ENCODE measurements at regions not wholly inside any gene's neighbourhood (a gene's known extent, or its start where the extent isn't known, plus 50 kb on each side); places are given as distances from the start of the nearest gene placed in this dataset.

DNA sequence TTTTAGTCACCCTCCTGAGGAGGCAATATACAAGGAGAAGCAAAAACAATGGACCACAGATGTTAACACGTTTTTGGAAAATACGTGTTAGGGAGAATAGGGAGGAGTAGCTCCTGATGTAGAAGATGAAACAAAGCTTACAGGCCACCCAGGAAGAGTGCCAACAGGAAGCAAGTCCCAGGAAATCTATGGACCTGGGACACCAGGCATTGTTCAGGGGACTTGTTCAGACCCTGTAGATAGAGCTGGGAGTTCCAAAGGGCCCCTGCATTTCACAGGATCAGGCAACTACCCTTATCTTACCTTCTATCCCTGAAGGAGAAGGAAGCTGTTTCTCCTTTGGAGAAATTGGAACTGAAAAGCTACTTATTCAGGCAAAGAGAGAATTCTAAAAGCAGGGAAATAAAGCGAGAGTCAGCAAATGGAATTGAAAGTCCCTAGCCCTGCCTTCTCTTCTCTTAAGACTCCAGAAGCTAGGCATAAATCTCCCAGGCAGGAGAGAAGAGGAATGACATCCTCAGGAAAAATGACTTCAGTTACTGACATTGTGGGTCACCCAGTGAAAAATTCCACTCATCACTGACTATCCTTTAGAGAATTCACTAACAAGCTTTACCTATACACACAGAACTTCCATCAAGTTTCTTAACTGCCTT, 77.7 kb upstream of the FAM3C start:
- DNase-seq (ENCODE audit: low read depth in 4 of 4, low spot score in 3 of 4), result no peak

DNA sequence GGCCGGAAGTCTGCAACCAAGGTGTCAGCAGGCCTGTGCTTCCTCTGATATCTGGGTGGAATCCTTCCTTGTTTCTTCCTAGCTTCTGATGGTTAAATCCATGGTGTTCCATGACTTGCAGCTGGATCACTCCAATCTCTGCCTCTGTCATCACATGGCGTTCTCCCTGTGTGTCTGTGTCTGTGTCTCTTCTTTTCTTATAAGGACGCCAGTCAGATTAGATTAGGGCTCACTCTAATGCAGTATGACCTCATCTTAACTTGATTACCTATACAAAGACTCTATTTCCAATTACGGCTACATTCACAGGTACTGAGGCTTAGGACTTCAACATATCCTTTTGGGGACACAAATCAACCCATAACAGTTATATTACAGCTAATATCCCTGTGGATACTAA, 70.3 kb upstream of the FAM3C start:
- DNase-seq (ENCODE audit: low read depth in 4 of 4, low spot score in 3 of 4), result no peak

DNA sequence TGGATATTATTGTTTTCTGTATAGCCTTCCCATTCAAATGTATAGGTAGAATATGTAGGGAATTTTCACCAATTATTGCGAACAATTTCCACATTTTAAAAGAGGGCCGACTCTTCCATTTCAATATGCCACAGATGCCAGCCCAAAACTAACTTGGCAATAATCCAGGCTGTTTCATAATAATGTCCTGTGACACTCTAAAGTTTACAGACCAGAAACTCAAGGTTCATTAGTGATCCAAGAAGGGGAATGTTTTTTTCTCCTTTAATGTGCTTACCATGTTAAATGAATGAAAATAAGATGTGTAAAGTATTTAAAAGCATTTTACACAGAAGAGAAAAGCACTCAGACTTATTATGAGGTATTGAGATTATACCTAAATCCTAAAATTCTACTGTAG, 63.0 kb upstream of the FAM3C start:
- no peak for DNase-seq (ENCODE audit: low read depth in 4 of 4, low spot score in 3 of 4)

DNA sequence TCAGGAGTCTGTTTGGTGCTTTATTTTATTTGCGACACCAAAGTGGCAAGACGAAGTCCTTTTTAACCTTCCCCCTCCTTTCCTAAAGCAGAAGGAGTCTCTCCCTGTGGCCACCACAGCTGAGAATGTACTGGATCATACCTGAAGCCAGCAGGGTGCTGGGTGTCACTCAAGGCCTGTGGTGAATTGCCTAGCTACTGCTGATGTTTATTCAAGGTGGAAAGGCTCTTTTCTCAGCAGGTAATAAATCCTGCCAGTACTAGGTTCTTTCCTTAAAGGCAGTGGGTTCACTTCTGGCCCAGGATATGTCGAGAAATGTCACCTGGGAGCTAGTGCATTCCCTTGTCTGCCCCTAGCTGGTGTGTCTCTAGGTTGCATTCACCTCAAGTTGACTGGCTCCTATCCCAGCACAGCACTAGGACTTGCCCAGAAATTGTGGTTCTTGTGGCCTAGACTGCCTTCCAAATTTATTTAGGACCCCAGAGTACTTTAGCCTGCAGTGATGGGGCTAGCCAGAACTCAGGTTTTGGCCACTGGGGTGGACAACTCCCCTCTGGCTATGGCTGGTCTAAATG, 60.8 kb upstream of the FAM3C start:
- DNase-seq (ENCODE audit: low read depth in 4 of 4, low spot score in 3 of 4), result no peak

DNA sequence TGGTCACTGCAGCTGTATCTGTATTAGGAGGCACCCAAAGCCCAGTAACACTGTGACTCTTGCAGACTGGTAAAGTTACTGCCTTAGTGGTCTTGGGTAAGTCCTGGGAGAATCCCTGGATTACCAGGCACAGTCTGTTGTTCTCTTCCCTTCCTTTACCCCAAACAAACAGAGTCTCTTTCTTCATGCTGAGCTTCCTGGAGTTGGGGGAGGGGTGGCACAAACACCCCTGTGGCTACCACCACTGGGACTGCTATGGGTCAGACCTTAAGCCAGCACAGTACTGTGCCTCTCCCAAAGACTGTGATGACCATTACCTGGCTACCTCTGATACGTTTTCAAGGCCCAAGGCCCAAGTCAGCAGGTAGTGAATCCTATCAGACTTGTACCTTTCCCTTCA, 59.9 kb upstream of the FAM3C start:
- DNase-seq (ENCODE audit: low read depth in 4 of 4, low spot score in 3 of 4), result no peak

DNA sequence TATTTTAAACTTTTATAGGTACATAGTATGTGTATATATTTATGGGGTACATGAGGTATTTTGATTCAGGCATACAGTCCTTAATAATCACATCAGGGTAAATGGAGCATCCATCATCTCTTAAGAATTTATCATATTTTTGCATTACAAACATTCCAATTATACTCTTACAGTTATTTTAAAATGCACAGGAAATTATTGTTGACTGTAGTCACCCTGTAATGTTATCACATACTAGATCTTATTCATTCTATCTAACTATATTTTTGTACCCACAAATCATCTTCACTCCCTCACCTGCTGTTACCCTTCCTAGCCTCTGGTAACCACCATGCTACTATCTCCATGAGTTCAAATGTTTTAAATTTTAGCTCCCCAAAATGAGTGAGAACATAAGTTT, 56.3 kb upstream of the FAM3C start:
- no peak for DNase-seq (ENCODE audit: low read depth in 4 of 4, low spot score in 3 of 4)

DNA sequence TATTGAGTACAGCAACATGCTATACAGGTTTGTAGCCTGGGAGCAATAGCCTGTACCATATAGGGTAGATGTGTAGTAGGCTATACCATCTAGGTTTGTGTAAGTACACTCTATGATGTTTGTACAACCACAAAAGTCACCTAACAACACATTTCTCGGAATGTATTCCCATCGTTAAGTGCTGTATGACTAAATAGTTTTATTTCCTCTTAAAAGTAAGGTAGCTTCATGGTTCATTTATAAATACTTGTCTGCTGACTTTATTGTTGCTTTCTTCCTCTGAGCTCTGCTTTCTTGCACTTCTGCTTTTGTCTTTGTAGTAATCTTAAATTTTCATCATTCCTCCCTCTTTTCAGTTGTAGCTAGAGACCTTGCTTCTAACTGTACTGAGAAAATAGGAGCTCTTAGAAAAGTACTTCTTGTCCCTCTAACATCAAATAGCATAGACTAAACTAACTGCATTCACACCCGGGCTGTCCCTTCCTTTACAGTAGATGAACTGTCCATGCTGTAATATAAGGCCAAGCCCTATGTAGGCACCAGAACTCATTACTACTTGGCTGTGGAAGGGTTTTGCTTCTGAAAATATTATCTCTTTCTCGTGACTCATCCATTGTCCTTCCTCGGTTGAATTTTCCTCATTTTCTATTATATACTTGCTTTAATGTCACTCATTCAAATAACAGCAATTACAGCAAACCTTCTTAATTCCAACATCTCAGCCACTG, 55.4 kb upstream of the FAM3C start:
- DNase-seq (ENCODE audit: low read depth in 4 of 4, low spot score in 3 of 4), result no peak

DNA sequence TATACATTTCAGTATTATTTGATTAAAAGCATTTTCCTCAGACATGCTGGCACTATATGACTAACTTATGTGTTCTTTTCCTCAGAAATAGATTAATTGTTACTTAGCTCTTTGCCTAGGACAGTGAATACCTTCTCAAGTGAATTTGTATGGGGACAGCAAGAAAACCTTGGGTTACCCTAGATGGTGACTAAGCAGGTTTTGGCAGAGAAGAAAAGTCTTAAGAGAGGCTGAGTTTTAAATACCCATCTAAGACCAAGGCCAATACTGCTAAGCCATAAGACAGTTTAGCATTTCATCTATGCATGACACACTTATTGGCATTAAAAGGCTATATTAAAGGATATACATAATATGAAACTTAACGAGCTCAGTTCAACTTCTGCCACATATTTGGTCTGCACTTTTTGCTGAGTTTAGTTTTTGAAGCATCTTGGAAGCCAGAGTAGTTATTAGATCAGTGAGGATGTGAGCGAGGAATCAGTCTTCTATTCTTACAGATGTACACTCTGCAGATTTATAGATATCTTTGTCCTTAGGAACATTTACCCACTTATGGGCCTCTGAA, 54.6 kb upstream of the FAM3C start:
- DNase-seq (ENCODE audit: low read depth in 4 of 4, low spot score in 3 of 4), result no peak

DNA sequence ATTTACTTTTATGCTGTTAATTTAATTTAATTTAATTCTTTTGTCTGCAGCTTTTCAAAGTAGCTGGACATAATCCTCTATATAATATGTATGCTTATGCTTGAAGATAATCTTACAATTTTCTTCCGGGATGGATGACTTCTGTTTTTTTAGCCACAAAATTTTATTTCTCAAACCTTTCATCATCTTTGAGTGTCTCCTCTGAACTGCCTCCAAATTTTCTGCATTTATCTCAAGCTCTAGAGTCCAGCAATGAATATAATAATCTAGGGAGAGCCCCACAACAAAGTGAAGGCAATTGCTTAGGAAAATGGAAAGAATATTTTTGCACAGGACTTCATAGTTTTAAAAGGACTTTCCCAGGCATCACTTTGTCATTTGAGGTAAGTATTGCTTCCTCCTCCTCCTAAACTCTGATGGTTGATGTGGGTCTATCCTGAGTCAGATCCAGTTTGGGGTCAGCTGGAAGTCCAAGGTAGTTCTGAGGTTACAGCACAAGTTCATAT, 53.7 kb upstream of the FAM3C start:
- DNase-seq (ENCODE audit: low read depth in 4 of 4, low spot score in 3 of 4), result no peak

DNA sequence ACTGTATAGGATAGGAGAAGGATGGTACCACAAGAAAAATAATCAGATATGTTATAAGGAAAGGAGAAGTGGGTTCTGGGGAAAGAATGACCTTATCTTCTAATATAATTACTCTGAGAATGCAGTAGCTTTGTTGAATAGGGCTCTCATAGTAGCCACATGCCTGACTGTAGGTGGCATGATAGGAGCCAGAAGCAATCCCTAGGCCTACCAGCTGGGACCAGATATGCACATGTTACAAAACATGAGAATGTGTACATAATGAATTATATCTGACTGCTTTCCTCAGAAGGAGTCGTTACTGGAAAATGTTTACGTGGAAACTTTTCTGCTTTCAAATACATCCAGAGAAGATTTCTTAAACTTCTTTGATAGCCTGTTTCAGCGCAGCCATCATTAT, 53.2 kb upstream of the FAM3C start:
- DNase-seq (ENCODE audit: low read depth in 4 of 4, low spot score in 3 of 4), result no peak

DNA sequence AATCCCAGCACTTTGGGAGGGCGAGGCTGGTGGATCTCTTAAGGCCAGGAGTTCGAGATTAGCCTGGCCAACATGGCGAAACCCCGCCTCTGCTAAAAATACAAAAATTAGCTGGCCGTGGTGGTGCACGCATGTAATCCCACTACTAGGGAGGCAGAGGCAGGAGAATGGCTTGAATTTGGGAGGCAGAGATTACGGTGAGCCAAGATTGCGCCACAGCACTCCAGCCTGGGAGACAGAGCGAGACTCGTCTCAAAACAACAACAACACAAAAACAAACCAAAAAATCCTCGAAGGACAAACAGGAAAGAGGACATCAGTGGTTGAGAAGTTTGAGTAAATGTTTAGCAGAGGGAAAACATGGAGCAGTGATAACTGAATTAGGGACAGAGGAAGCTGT, 52.3 kb upstream of the FAM3C start:
- DNase-seq (ENCODE audit: low read depth in 4 of 4, low spot score in 3 of 4), result no peak

DNA sequence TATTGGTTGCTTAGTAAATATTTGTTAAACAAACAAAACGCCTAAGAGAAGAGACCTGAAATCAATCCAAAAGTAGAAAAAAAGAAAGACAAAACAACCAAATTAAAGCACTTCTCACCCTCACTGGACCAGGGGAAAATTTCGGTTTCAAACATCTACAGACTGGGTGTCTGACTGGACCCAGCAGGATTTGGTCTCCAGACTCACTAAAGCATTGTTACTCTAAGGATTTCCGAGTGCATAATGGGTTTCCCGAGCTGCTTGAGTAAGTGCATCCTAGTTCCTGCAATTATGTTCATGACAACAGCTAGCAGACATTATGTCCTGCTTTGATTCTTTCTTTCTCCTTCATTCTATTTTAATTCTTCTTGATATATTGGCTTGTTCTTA, 51.8 kb upstream of the FAM3C start:
- no peak for DNase-seq (ENCODE audit: low read depth in 4 of 4, low spot score in 3 of 4)

DNA sequence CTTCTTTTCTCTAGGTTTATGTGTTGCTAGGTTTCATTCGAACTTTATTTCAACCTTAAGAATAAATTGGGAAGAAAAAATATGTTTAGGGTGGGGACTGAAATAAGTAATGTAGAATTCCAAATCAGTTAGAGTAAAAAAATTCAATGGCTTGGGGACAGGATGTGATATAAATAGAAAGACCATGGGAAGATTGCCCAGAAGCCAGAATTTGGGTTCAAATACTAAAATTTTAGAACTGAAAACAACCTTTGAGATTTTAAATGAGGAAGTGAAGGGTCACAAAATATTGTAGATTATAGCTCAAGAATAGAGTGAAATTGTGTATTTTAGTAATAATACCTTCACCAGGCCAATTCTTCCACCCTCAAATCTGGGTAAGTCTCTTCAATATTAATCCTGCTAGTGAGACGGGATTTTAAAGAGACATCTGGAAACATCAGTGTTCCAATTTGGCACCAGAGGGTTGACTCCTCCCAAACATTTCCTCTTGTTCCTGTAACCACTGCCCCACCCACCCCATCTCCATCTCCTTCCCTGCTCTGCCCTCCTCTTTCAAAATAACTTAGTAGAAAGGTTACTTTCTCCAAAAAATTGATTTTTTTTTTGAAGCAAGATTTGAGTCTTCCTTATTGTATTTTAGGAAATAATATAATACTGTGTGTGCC, 51.3 kb upstream of the FAM3C start:
- no peak for DNase-seq (ENCODE audit: low read depth in 4 of 4, low spot score in 3 of 4)

DNA sequence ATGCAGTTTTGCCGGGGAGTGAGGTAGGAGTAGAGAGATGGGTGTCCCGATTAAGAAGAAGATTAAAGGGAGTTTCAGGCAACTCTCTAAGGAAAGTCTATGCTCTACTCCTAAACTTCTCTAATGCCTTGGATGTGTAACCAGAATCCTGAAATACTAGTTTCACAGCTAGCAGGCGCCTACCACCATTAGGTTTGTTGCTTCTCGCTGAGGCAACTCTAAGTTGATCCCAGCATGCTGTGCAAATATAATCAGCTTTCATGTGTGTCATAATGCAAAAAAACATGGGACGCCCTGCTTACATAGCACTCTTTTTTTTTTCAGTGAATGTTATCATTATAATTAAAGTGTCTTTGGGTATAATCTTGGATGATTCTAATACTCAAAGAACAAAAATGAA, 50.4 kb upstream of the FAM3C start:
- no peak for DNase-seq (ENCODE audit: low read depth in 4 of 4, low spot score in 3 of 4)
